ENCODE measurements at regions not wholly inside any gene's neighbourhood (a gene's known extent, or its start where the extent isn't known, plus 50 kb on each side); places are given as distances from the start of the nearest gene placed in this dataset.

DNA sequence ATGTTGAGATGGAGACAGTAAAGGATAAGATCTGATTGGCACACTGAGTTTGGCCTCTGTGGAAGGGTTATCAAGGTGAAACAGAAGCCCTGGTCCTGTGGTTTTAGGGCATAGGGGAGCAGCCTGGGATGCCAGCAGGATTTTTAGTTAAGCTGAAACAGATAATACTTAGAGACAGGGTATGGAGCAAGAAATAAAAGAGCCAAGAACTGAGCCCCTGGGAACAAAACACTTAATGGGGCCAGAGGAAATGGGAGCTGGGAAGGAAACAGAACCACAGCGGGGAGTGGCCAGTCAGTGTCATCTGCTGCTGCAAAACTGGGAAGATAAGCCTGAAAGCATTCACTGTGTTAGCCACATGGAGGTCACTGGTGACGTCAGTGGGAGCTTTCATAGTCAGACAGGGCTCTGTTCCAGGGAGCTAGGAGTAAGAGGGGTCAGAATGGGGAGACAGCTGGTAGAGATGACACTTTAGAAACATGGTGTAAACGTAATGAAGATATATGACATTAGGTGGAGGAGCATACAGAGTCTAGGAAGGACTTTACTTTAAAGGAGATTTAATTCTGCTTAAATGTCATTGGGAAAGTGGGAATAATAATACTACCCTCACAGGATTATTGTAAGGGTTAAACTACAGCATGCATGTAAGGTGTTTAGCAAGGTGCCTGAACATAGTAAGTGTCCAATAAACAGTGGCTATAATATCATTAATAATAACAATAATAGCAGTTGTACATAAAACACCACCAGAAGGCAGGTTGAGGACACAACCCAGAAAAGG is 172.7 kb upstream of the CTNNB1 start:
- no peaks in the 10 kb centered on the region for H3K36me3 Mint-ChIP-seq (ENCODE audit: low read depth)
- H3K4me3 Mint-ChIP-seq, result no peak overlapping the region
- H3K27ac Mint-ChIP-seq, result no peak overlapping the region
- no peak for TF ChIP-seq CTCF (IDR thresholded peaks at IDR 0.05; ENCODE audit: unreplicated experiment in 3 of 3)
- no peaks in the 10 kb centered on the region for H3K9me3 Mint-ChIP-seq
- H3K27me3 Mint-ChIP-seq (ENCODE audit: low read depth), result no peaks in the 10 kb centered on the region
- H3K4me1 Mint-ChIP-seq, result peaks cover 19% of the 10 kb centered on the region

DNA sequence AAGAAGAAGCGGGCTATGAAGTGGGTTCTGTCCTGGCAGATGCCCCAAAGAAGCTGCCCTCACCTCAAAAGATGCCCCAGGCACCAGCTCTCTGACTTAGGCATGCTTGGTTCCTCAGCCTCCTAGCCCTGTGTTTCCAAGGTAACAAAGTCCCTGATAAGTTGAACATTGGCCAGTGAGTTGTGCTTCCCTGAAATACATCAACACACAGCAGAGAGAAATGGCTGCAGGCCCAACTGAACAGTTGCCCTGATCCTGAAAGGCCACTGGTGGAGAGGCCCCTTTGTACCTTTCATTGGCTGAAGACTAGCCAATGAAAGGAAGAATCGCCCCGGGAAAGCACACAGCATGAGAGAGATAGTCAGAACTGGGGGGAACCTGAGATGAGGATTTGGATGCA is 169.9 kb upstream of the CTNNB1 start:
- peaks cover 2% of the 10 kb centered on the region for H3K9me3 Mint-ChIP-seq
- peaks cover 4% of the 10 kb centered on the region for H3K27me3 Mint-ChIP-seq (ENCODE audit: low read depth)
- H3K27ac Mint-ChIP-seq, result no peak overlapping the region
- TF ChIP-seq CTCF (IDR thresholded peaks at IDR 0.05; ENCODE audit: unreplicated experiment in 3 of 3), result no peak
- no peak overlapping the region for H3K4me3 Mint-ChIP-seq
- H3K4me1 Mint-ChIP-seq, result peaks cover 16% of the 10 kb centered on the region
- no peaks in the 10 kb centered on the region for H3K36me3 Mint-ChIP-seq (ENCODE audit: low read depth)

DNA sequence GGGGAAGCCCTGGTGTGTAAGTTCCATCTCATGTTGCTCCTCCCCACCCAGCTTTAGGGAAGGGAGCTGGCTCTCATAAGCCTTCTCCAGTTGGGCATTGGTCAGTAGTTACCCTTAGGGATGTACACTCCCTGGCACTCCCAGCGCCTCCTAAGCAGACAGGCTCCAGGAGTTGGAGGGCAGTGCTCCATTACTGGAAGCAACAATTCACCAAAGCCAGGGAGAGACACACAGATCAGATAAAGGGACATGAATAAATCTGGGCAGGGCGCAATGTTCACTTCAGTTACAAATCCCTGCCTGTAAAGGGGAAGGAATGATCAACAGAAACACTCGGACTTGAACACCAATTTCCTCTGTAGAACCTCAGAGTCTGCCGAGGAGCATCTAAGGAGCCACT is 169.1 kb upstream of the CTNNB1 start:
- H3K27me3 Mint-ChIP-seq (ENCODE audit: low read depth), result peaks cover 4% of the 10 kb centered on the region
- peaks cover 2% of the 10 kb centered on the region for H3K9me3 Mint-ChIP-seq
- no peak for TF ChIP-seq CTCF (IDR thresholded peaks at IDR 0.05; ENCODE audit: unreplicated experiment in 3 of 3)
- H3K4me1 Mint-ChIP-seq, result peaks cover 21% of the 10 kb centered on the region
- no peaks in the 10 kb centered on the region for H3K36me3 Mint-ChIP-seq (ENCODE audit: low read depth)
- H3K27ac Mint-ChIP-seq, result peak overlapping the region in 1 of 3 experiments; percentile 59
- H3K4me3 Mint-ChIP-seq, result no peak overlapping the region

- peaks cover 2% of the 10 kb centered on the region for H3K9me3 Mint-ChIP-seq
- H3K4me1 Mint-ChIP-seq, result peaks cover 21% of the 10 kb centered on the region
- H3K36me3 Mint-ChIP-seq (ENCODE audit: low read depth), result no peaks in the 10 kb centered on the region
- TF ChIP-seq CTCF (IDR thresholded peaks at IDR 0.05; ENCODE audit: unreplicated experiment in 3 of 3), result no peak
- H3K27ac Mint-ChIP-seq, result no peak overlapping the region
- peaks cover 4% of the 10 kb centered on the region for H3K27me3 Mint-ChIP-seq (ENCODE audit: low read depth)
- H3K4me3 Mint-ChIP-seq, result no peak overlapping the region
Measured at GRCh38 chr3:41031401-41031800, 167.9 kb upstream of the CTNNB1 start.

- Mint-ChIP-seq H3K27ac (no peak overlapping the region), H3K36me3 (ENCODE audit: low read depth) (no peaks in the 10 kb centered on the region), H3K9me3 (peaks cover 2% of the 10 kb centered on the region), H3K4me1 (peaks cover 21% of the 10 kb centered on the region), H3K4me3 (no peak overlapping the region), H3K27me3 (ENCODE audit: low read depth) (peaks cover 8% of the 10 kb centered on the region)
- no peak for TF ChIP-seq CTCF (IDR thresholded peaks at IDR 0.05; ENCODE audit: unreplicated experiment in 3 of 3)
Measured at GRCh38 chr3:41033956-41034519, 165.3 kb upstream of the CTNNB1 start.
